Ishikawa (cell line): ENCODE measurements at regions not wholly inside any gene's neighbourhood (a gene's known extent, or its start where the extent isn't known, plus 50 kb on each side); places are given as distances from the start of the nearest gene placed in this dataset.

Experiments
- EGR1 ChIP-seq: IDR thresholded peaks from 2 replicates; pipeline ENCODE4 v1.6.1; 2012
- FOXM1 ChIP-seq: IDR thresholded peaks from 2 replicates; pipeline ENCODE4 v1.6.1; 2012; ENCODE audit warnings: low read depth, borderline replicate concordance
- RAD21 ChIP-seq: IDR thresholded peaks from 2 replicates; pipeline ENCODE4 v1.6.1; 2012; ENCODE audit warnings: low read depth
- REST ChIP-seq: IDR thresholded peaks from 2 replicates; pipeline ENCODE4 v1.6.1; 2012; ENCODE audit warnings: low read depth, mild to moderate bottlenecking
- TAF1 ChIP-seq: IDR thresholded peaks from 2 replicates; pipeline ENCODE4 v1.6.1; 2012; ENCODE audit warnings: low read depth, mild to moderate bottlenecking
- YY1 ChIP-seq: IDR thresholded peaks from 2 replicates; pipeline ENCODE4 v1.6.1; 2012; ENCODE audit warnings: low read depth
- TF ChIP-seq, protein P1 (sequence below): IDR thresholded peaks from 2 replicates; pipeline ENCODE4 v1.6.1; 2012

DNA sequence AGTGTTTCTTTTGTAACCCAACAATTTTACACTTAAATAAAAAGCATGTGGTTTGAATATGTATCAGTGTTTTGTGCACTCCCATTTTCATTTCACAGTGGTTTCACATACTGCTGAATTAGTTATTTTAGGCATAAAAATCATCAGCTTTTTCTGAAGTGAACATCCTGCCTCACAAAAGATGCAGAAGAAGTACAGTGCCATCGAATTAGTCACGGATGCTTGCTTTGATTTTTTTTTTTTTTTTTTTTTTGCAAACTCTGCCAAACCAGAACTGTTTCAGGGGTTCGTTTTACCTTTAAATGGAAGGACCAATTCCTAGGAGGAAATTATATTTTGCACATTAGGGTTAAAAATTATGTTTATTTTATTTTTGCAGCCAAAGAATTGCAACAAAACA lies 158.6 kb downstream of the RPS12 start:
- no peak for TF ChIP-seq TAF1
- TF ChIP-seq REST: no peak
- no peak for TF ChIP-seq YY1
- no peak for TF ChIP-seq EGR1
- no peak for TF ChIP-seq RAD21
- no peak for TF ChIP-seq FOXM1
- TF ChIP-seq, protein P1, sequence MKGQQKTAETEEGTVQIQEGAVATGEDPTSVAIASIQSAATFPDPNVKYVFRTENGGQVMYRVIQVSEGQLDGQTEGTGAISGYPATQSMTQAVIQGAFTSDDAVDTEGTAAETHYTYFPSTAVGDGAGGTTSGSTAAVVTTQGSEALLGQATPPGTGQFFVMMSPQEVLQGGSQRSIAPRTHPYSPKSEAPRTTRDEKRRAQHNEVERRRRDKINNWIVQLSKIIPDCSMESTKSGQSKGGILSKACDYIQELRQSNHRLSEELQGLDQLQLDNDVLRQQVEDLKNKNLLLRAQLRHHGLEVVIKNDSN: no peak
